KOPT-K1 (cell line): ENCODE measurements at regions not wholly inside any gene's neighbourhood (a gene's known extent, or its start where the extent isn't known, plus 50 kb on each side); places are given as distances from the start of the nearest gene placed in this dataset.

Experiments
- H3K27ac ChIP-seq: fragments of 200-600 bp; sonication (generic); 2 replicates; pipeline ENCODE4 v1.5.1; 2016; ENCODE audit warnings: antibody characterized with exemption, mild to moderate bottlenecking, low read depth, low read length; ENCODE audit not compliant: poor library complexity, severe bottlenecking
- H3K36me3 ChIP-seq: fragments of 200-600 bp; sonication (generic); 2 replicates; pipeline ENCODE4 v1.5.1; 2017; ENCODE audit warnings: antibody characterized with exemption, mild to moderate bottlenecking, low read length, moderate library complexity; ENCODE audit not compliant: insufficient read depth
- H3K9me3 ChIP-seq: fragments of 200-600 bp; sonication (generic); 2 replicates; pipeline ENCODE4 v1.5.1; 2017; ENCODE audit warnings: antibody characterized with exemption, low read length, mild to moderate bottlenecking; ENCODE audit not compliant: insufficient read depth, poor library complexity, severe bottlenecking

- Histone ChIP-seq H3K9me3 (no peaks in the 10 kb centered on the region), H3K27ac (no peak overlapping the region), H3K36me3 (no peaks in the 10 kb centered on the region)
Observed at GRCh38 chr14:28012629-28013415, 753.8 kb upstream of the FOXG1 start.

- H3K9me3 ChIP-seq = no peaks in the 10 kb centered on the region
- no peak overlapping the region for H3K27ac ChIP-seq
- no peaks in the 10 kb centered on the region for H3K36me3 ChIP-seq
Observed at GRCh38 chr14:28020112-28020511, 746.5 kb upstream of the FOXG1 start.

DNA sequence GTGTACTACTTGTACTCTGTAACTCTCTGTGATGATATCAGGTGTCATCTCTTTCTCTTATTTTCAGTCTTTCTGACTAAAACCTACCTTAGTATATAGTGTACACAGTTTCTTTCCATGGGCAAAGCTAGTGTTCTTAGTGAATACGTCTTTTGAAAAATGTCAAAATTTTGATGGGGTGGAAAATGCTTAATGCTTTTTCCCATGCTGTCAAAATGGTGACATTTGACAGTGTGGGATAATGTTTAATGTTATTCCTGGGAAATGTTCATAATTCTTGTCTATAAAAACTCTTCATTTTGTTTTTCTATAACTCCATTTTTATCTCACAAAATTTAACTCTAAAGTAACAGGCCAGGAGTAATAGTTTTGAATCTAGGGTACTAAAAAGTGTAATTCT, 742.7 kb upstream of the FOXG1 start:
- no peak overlapping the region for H3K27ac ChIP-seq
- no peaks in the 10 kb centered on the region for H3K9me3 ChIP-seq
- H3K36me3 ChIP-seq = no peaks in the 10 kb centered on the region

- Histone ChIP-seq H3K9me3 (no peaks in the 10 kb centered on the region), H3K27ac (no peak overlapping the region), H3K36me3 (no peaks in the 10 kb centered on the region)
Observed at GRCh38 chr14:28052251-28052650, 714.3 kb upstream of the FOXG1 start.

GRCh38 chr14:28055008-28055407, 711.6 kb upstream of the FOXG1 start:
- Histone ChIP-seq H3K9me3 (no peaks in the 10 kb centered on the region), H3K36me3 (no peaks in the 10 kb centered on the region), H3K27ac (no peak overlapping the region)

DNA sequence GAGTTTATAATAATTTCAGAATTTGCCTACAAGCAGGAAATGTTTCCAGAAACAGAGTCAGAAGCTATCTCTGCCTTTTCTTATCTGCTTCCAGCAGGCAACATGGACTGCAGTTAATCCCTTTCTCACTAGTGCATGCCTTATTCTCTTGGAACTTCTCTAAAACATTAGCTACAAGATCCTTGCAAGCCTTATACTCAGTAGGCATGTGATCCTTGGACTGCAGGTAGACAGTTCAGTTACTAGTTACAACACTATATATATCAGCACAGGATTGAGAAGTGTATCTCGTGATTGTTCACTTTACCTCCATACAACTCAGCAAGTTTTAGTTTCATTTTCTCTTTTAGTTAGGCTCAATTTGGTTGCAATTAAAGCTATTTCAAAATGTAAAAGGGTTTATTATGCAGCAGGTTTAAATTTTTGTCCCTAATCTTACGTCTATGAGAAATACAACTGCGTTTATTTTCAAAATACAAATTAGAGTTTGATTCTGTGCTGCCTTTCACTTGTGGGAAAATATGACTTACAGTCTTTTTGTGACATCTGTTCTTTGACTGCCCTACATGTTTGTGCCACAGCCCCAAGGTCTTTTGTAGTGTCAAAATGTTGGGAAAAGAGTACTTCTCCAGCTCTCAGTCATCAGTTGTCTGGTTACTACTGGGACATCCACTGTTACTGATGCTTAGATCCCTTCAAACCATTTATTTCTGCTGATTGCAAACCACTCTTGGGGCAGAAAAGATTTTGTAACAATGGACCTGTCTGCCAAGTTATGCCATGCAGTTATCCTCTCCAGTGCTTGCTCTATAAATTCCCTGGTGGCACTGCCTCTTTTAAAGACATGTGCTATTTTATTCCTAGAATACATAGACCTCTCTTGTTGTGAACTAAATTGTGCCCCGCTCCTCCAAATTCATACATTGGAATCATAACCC, 709.0 kb upstream of the FOXG1 start:
- H3K27ac ChIP-seq = peak overlapping the region; percentile 41
- no peaks in the 10 kb centered on the region for H3K9me3 ChIP-seq
- no peaks in the 10 kb centered on the region for H3K36me3 ChIP-seq

- Histone ChIP-seq H3K27ac (no peak overlapping the region), H3K36me3 (no peaks in the 10 kb centered on the region), H3K9me3 (no peaks in the 10 kb centered on the region)
Observed at GRCh38 chr14:28059254-28059653, 707.3 kb upstream of the FOXG1 start.

DNA sequence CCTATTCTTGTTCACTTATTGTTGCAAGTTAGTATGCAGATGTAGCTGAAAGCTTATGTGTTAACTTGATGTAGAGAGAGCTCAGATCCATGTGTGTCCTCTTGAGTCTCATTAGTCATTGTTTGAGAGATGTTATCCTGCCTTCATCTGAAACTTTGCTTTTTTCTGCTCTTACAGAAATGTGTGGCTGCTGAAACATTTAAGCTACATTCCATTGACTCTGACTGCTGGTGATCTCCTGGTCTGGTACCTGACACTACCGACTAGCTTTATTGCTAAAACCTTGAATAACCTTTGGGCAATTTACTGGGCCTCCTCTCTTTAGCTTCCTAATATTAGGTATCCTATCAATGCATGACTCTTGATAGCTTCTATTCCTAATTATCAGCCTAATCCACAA, 705.6 kb upstream of the FOXG1 start:
- Histone ChIP-seq H3K9me3 (no peaks in the 10 kb centered on the region), H3K27ac (no peak overlapping the region), H3K36me3 (no peaks in the 10 kb centered on the region)

- Histone ChIP-seq H3K9me3 (no peaks in the 10 kb centered on the region), H3K36me3 (no peaks in the 10 kb centered on the region), H3K27ac (no peak overlapping the region)
Observed at GRCh38 chr14:28077021-28077420, 689.6 kb upstream of the FOXG1 start.

DNA sequence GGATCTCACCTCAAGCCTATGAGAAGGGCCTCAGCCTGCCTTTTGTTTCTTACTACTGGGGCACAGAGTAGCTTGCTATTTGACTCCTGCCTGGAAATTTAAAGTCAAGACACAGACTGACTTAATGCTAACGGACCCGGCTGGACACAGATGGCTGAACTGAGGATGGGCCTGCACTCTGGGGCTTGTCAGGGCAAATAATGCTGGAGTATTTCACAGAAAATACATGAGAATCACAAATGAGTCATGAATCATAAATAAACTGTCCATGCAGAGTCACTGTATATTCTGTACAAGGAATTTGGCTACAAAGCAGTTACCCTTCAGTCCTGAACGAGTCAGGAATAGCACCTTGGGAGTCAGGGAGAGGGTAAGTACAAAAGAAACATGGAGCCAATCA, 683.2 kb upstream of the FOXG1 start:
- Histone ChIP-seq H3K36me3 (no peaks in the 10 kb centered on the region), H3K9me3 (no peaks in the 10 kb centered on the region), H3K27ac (no peak overlapping the region)

DNA sequence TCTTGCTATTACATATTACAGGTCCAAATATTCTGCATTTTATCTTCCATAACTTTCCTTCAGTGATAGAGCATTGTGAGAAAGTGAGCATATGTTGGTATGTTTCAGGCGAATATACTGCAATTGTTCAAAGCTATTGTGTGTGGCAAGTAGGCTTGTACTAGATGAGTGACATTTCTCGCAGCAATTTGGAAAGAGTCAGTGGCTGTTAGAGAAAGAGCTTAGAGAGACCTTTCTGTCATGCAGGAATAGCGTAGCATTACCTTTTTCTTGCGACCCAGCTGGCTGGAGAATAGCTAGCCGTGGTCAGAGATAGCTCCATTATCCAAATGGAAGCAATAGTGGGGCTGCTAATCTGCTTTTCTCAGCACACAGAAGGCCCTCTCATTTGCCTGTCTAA, 678.5 kb upstream of the FOXG1 start:
- no peaks in the 10 kb centered on the region for H3K9me3 ChIP-seq
- H3K27ac ChIP-seq = no peak overlapping the region
- no peaks in the 10 kb centered on the region for H3K36me3 ChIP-seq

- no peaks in the 10 kb centered on the region for H3K36me3 ChIP-seq
- no peak overlapping the region for H3K27ac ChIP-seq
- H3K9me3 ChIP-seq = no peaks in the 10 kb centered on the region
Observed at GRCh38 chr14:28097585-28097984, 669.0 kb upstream of the FOXG1 start.

- Histone ChIP-seq H3K9me3 (no peaks in the 10 kb centered on the region), H3K36me3 (no peaks in the 10 kb centered on the region), H3K27ac (no peak overlapping the region)
Observed at GRCh38 chr14:28098856-28099255, 667.7 kb upstream of the FOXG1 start.

DNA sequence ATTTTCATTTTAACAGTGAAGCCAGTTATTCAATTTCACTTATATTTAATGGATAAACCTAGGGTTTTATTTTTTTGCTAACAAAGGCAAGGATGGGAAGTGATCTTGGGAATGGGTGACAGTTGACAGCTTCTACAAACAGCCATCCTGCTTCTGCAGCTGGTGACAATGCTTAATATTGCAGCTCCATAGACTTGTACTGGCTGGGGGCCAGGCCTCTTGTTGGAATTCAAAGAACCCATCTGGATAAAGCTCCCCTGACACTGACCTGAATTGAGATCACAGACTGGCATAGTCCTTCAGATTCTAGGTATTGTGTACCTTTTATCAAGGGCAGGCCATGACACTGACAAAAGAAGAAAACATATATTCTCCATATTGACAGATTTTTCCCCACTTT, 664.6 kb upstream of the FOXG1 start:
- Histone ChIP-seq H3K36me3 (no peaks in the 10 kb centered on the region), H3K27ac (no peak overlapping the region), H3K9me3 (no peaks in the 10 kb centered on the region)

DNA sequence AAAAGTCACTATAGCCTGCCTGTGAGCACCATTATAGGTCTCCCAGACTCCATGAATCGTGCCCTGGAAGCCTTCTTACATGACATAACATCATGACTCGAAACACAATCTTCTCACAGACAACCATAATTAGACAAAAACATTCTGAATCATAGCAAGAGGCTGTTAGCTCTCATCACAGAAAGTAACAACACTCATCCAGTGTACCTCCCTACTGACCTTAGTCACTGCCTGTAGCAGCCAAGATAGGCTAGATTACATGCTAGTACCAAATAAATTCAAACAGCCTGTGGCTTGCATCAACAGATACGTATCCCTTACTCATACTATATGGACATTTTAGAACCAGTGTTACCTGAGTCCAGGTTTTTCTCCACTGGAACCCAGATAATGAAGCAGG, 663.8 kb upstream of the FOXG1 start:
- no peaks in the 10 kb centered on the region for H3K36me3 ChIP-seq
- H3K9me3 ChIP-seq = no peaks in the 10 kb centered on the region
- no peak overlapping the region for H3K27ac ChIP-seq
